Neural progenitor cell (in vitro differentiated cells): ENCODE measurements at regions not wholly inside any gene's neighbourhood (a gene's known extent, or its start where the extent isn't known, plus 50 kb on each side); places are given as distances from the start of the nearest gene placed in this dataset.
"Not testable (repeated sequence)": the region's sequence is repeated elsewhere in the genome, so short reads cannot be mapped to it uniquely, and the experiment has no call there.

Source experiments
- DNase-seq: peaks from one replicate; pipeline ENCODE4 v3.0.0-alpha.2; 2016; ENCODE audit warnings: low spot score
- H2AFZ ChIP-seq: fragments of 200-600 bp; sonication (generic); replicated peaks from 2 replicates; pipeline ENCODE4 v1.6.1; 2016; ENCODE audit warnings: antibody characterized with exemption
- H3F3A ChIP-seq: fragments of 200-600 bp; sonication (generic); 2 replicates; pipeline ENCODE4 v1.6.1; 2016; ENCODE audit warnings: antibody characterized with exemption, low read depth
- H3K27ac ChIP-seq: fragments of 200-600 bp; sonication (generic); 2 replicates; pipeline ENCODE4 v1.5.1; 2016; ENCODE audit warnings: mild to moderate bottlenecking
- H3K27me3 ChIP-seq: fragments of 200-600 bp; sonication (generic); 2 replicates; pipeline ENCODE4 v1.6.1; 2016; ENCODE audit warnings: mild to moderate bottlenecking, moderate library complexity
- H3K36me3 ChIP-seq: fragments of 200-600 bp; sonication (generic); 2 replicates; pipeline ENCODE4 v1.5.1; 2016
- H3K4me1 ChIP-seq: fragments of 200-600 bp; sonication (generic); 2 replicates; pipeline ENCODE4 v1.6.1; 2016; ENCODE audit warnings: mixed run types
- H3K4me2 ChIP-seq: fragments of 200-600 bp; sonication (generic); 2 replicates; pipeline ENCODE4 v1.6.1; 2016
- H3K4me3 ChIP-seq: fragments of 200-600 bp; sonication (generic); 2 replicates; pipeline ENCODE4 v1.5.1; 2016
- H3K79me2 ChIP-seq: fragments of 200-600 bp; sonication (generic); 2 replicates; pipeline ENCODE4 v1.6.1; 2016; ENCODE audit warnings: low read depth
- H3K9ac ChIP-seq: fragments of 200-600 bp; sonication (generic); 2 replicates; pipeline ENCODE4 v1.6.1; 2016
- H3K9me3 ChIP-seq: fragments of 200-600 bp; sonication (generic); 2 replicates; pipeline ENCODE4 v1.5.1; 2016; ENCODE audit warnings: low read depth
- H4K20me1 ChIP-seq: fragments of 200-600 bp; sonication (generic); 2 replicates; pipeline ENCODE4 v1.6.1; 2016; ENCODE audit warnings: low read depth
- H3K27ac Mint-ChIP-seq: 3 replicates; pipeline ENCODE4 v1.8.0; 2021; ENCODE audit warnings: mixed read lengths
- H3K27me3 Mint-ChIP-seq: 2 replicates; pipeline ENCODE4 v1.8.0; 2022; ENCODE audit warnings: low read depth, mild to moderate bottlenecking, inconsistent platforms, moderate library complexity, mixed read lengths; ENCODE audit not compliant: insufficient read depth
- H3K36me3 Mint-ChIP-seq: 3 replicates; pipeline ENCODE4 v1.8.0; 2021; ENCODE audit warnings: mixed read lengths
- H3K4me1 Mint-ChIP-seq: 3 replicates; pipeline ENCODE4 v1.8.0; 2021; ENCODE audit warnings: mixed read lengths
- H3K4me3 Mint-ChIP-seq: 3 replicates; pipeline ENCODE4 v1.8.0; 2021; ENCODE audit warnings: mild to moderate bottlenecking, moderate library complexity, mixed read lengths
- H3K9me3 Mint-ChIP-seq: 3 replicates; pipeline ENCODE4 v1.8.0; 2020; ENCODE audit warnings: mixed read lengths
- EZH2 ChIP-seq: fragments of 200-600 bp; sonication (generic); IDR thresholded peaks from 2 replicates; pipeline ENCODE4 v1.6.1; 2017; ENCODE audit warnings: antibody characterized with exemption, mild to moderate bottlenecking, moderate library complexity
- EZH2phosphoT487 ChIP-seq: fragments of 200-600 bp; sonication (generic); IDR thresholded peaks from 2 replicates; pipeline ENCODE4 v1.6.1; 2017; ENCODE audit warnings: antibody characterized with exemption
- TF ChIP-seq, protein P1 (sequence below): fragments of 200-600 bp; sonication (generic); IDR thresholded peaks from 2 replicates; pipeline ENCODE4 v1.5.1; 2017; ENCODE audit warnings: antibody characterized with exemption, mild to moderate bottlenecking

DNA sequence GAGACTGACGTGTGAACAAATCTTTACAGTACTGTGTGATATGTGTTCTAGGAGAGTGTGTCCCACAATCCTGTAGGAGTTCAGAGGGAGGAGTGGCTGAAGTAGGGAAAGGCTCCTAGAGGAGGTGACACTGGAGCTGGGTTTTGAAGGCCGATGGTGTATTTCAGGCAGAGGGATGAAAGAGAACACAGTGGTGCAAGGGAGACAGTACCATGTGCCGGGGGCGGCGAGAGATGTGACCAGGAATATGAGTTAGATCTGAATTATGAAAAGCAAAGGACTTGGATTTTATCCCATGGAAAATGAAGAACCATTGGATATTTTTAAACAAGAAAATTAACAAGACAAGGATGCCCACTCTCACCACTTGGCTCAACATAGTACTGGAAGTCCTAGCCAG lies 77.0 kb upstream of the ESRRB start:
- peaks cover 8% of the 10 kb centered on the region for H3K27me3 Mint-ChIP-seq
- no peak overlapping the region for H2AFZ ChIP-seq
- peaks cover 7% of the 10 kb centered on the region for H3K27me3 ChIP-seq
- no peak for DNase-seq
- H3K4me1 Mint-ChIP-seq, result no peaks in the 10 kb centered on the region
- no peaks in the 10 kb centered on the region for H3K79me2 ChIP-seq
- no peaks in the 10 kb centered on the region for H3K36me3 Mint-ChIP-seq
- TF ChIP-seq, protein P1, sequence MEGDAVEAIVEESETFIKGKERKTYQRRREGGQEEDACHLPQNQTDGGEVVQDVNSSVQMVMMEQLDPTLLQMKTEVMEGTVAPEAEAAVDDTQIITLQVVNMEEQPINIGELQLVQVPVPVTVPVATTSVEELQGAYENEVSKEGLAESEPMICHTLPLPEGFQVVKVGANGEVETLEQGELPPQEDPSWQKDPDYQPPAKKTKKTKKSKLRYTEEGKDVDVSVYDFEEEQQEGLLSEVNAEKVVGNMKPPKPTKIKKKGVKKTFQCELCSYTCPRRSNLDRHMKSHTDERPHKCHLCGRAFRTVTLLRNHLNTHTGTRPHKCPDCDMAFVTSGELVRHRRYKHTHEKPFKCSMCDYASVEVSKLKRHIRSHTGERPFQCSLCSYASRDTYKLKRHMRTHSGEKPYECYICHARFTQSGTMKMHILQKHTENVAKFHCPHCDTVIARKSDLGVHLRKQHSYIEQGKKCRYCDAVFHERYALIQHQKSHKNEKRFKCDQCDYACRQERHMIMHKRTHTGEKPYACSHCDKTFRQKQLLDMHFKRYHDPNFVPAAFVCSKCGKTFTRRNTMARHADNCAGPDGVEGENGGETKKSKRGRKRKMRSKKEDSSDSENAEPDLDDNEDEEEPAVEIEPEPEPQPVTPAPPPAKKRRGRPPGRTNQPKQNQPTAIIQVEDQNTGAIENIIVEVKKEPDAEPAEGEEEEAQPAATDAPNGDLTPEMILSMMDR, result no peak
- no peak for TF ChIP-seq EZH2
- no peak for TF ChIP-seq EZH2phosphoT487
- H3K4me3 ChIP-seq, result no peak overlapping the region
- no peaks in the 10 kb centered on the region for H3K36me3 ChIP-seq
- no peak overlapping the region for H3K9ac ChIP-seq
- H4K20me1 ChIP-seq, result no peaks in the 10 kb centered on the region
- no peak overlapping the region for H3K4me3 Mint-ChIP-seq
- no peaks in the 10 kb centered on the region for H3K9me3 ChIP-seq
- no peak overlapping the region for H3K27ac ChIP-seq
- H3K4me1 ChIP-seq, result peaks cover 5% of the 10 kb centered on the region
- no peak overlapping the region for H3K27ac Mint-ChIP-seq
- H3K4me2 ChIP-seq, result no peak overlapping the region
- H3K9me3 Mint-ChIP-seq, result no peaks in the 10 kb centered on the region
- H3F3A ChIP-seq, result no peaks in the 10 kb centered on the region

DNA sequence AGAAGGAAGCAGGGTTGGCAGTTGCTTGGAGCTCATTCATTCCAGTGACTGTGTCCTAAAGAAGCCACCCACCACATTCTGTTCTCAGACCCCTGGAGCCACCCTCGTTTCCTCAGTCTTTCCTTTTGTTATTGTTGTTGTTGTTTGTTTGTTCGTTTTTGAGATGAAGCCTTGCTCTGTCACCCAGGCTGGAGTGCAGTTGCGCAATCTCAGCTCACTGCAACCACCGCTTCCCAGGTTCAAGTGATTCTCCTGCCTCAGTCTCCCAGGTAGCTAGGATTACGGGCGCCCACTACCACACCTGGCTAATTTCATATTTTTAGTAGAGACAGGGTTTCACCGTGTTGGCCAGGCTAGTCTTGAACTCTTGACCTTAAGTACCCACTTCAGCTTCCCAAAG lies 72.7 kb upstream of the ESRRB start:
- not testable (repeated sequence) for H3K4me2 ChIP-seq, H3K4me1 Mint-ChIP-seq, H3K4me3 ChIP-seq, H3K4me1 ChIP-seq, H3K4me3 Mint-ChIP-seq, H3F3A ChIP-seq, H3K36me3 Mint-ChIP-seq, H3K79me2 ChIP-seq, H2AFZ ChIP-seq, H3K27ac ChIP-seq, H3K36me3 ChIP-seq, H3K9me3 ChIP-seq, DNase-seq, H3K27ac Mint-ChIP-seq, H3K9me3 Mint-ChIP-seq, H3K9ac ChIP-seq, H4K20me1 ChIP-seq
- H3K27me3 ChIP-seq, result peaks cover 20% of the 10 kb centered on the region
- H3K27me3 Mint-ChIP-seq, result peaks cover 13% of the 10 kb centered on the region

DNA sequence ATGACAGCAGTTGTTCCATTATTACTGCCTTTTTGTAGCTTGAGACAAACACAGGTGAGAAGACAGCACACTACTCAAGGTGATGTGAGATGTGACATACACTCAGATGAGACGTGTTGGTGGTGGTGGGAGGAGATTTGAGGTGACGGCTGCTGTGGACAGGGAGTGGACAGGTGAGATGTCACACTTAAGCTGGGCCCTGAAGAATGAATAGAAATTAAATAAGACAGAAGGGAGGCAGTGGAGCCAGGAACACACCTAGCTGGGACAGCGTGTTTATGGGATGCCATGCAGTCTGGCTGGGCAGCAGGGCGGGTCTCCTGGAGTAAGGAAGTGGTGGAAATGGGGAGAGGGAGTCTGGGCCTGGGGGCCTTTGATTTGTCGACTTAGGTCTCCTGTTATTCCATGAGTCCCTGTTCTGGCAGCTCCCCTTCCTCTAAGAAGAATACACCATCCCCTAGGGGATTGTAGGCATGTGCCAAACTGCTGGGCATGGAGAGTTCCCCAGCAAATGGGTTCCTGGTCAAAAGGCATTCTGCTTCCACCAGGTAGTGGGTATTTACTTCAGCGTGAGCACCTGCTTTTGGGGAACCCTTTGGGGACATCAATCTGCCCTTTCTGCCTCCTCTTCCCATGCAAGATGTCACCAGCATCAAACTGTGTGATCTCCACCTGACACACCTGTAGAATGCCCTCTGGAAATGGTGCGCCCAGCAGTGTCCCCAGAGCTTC lies 71.2 kb upstream of the ESRRB start:
- no peak overlapping the region for H3K27ac Mint-ChIP-seq
- peaks cover 9% of the 10 kb centered on the region for H3K4me1 Mint-ChIP-seq
- peaks cover 7% of the 10 kb centered on the region for H3K27me3 Mint-ChIP-seq

More for the DNA sequence above, 71.2 kb upstream of the ESRRB start:
- H3K27me3 ChIP-seq, result peaks cover 28% of the 10 kb centered on the region
- H3F3A ChIP-seq, result no peaks in the 10 kb centered on the region
- no peak overlapping the region for H3K9ac ChIP-seq
- Mint-ChIP-seq H3K4me3 (no peak overlapping the region), H3K9me3 (no peaks in the 10 kb centered on the region), H3K36me3 (no peaks in the 10 kb centered on the region)
- H3K27ac ChIP-seq, result no peak overlapping the region
- H3K4me3 ChIP-seq, result no peak overlapping the region
- H3K79me2 ChIP-seq, result no peaks in the 10 kb centered on the region
- H3K4me2 ChIP-seq, result no peak overlapping the region
- H3K4me1 ChIP-seq, result peaks cover 5% of the 10 kb centered on the region
- H2AFZ ChIP-seq, result no peak overlapping the region
- no peak for DNase-seq
- H4K20me1 ChIP-seq, result no peaks in the 10 kb centered on the region
- no peaks in the 10 kb centered on the region for H3K9me3 ChIP-seq
- no peaks in the 10 kb centered on the region for H3K36me3 ChIP-seq
- TF ChIP-seq EZH2phosphoT487, result no peak
- TF ChIP-seq, protein P1, result no peak
- no peak for TF ChIP-seq EZH2
